GM19463 (cell line): ENCODE measurements at regions not wholly inside any gene's neighbourhood (a gene's known extent, or its start where the extent isn't known, plus 50 kb on each side); places are given as distances from the start of the nearest gene placed in this dataset.

Experiments used
- ATAC-seq: cut with Tn5 transposase; IDR thresholded peaks from one replicate; pipeline ENCODE4 v1.9.1; 2021; ENCODE audit warnings: mild to moderate bottlenecking, moderate library complexity; ENCODE audit not compliant: unreplicated experiment

- peak; percentile 83 for ATAC-seq
Observed at GRCh38 chr3:177300039-177300833, 103.0 kb upstream of the TBL1XR1 start.

- ATAC-seq: peak; percentile 36
Observed at GRCh38 chr3:177300842-177301241, 103.6 kb upstream of the TBL1XR1 start.

DNA sequence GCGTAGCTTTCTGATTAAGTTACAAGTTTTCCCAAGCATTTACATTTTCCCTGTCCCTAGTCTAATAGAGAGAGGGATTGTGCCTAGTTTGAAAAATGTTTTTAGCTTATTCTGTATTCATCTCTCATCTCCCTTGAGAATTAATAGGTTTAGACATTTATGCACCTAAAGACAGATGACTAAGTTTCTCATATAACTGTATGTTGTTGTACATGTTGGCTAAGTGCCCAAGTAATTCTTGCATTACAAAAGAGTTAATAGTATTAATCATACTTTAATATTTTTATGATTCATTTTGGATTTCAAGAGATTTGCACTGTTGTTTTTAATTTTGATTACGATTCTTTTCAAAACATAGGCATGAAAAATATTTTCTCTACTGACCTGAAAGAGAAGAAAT, 109.0 kb upstream of the TBL1XR1 start:
- ATAC-seq: no peak

GRCh38 chr3:177307391-177307790, 110.1 kb upstream of the TBL1XR1 start:
- no peak for ATAC-seq

- no peak for ATAC-seq
Observed at GRCh38 chr3:177307826-177308225, 110.5 kb upstream of the TBL1XR1 start.

DNA sequence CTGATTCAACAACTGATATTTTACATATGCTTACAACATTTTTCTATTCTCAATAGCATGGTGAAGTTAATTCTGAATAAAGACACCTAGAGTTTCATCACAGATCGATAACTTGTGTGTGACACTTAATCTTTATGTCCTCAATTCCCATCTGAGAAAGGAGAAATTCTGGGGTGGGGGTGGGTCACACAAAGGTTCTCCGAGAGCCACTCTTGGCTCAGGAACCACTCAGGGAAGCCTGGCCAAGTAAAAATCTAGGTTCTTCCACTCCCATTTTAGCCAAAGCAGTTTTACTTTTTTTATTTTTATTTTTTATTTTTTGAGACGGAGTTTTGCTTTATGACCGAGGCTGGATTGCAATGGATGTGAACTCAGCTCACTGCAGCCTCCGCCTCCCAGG, 111.0 kb upstream of the TBL1XR1 start:
- ATAC-seq: no peak

DNA sequence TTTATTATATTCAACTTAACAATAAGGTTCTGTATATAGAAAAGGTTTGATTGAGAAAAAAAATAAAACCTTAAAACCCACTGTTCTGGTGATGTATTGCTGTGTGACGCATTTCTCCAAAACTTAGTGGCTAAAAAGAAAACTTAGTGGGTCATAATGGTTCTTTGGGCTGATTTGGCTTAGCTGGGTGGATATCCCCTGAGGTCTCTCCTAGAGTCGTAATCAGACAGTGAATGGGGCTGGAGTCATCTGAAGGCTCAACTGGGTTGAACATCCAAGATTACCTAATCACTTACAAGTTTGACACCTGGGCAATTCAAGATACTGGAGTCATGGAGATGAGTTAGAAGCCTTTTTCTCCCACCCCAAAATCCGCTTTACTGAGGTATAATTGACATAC, 111.6 kb upstream of the TBL1XR1 start:
- no peak for ATAC-seq

DNA sequence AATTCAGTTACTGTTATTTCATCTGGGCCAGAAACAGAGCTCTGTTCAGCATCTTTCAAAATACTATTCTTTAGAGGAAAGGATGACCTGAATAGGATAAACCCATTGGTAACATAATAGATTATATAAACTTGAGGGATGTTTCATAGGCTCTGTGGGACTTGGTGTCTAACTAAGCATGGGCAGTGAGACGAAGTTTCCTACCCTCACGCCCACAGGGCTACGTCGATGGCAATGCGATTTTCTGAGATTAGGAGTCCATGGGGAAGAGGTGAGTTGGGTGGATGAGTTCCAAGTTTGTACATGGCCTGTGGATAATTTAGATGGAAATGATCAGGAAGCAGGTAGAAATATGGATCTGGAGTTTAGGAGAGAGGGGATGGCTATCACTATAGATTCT, 115.2 kb upstream of the TBL1XR1 start:
- ATAC-seq: no peak

- peak; percentile 66 for ATAC-seq
Observed at GRCh38 chr3:177314897-177315296, 117.6 kb upstream of the TBL1XR1 start.

GRCh38 chr3:177317247-177317646, 120.0 kb upstream of the TBL1XR1 start:
- no peak for ATAC-seq

DNA sequence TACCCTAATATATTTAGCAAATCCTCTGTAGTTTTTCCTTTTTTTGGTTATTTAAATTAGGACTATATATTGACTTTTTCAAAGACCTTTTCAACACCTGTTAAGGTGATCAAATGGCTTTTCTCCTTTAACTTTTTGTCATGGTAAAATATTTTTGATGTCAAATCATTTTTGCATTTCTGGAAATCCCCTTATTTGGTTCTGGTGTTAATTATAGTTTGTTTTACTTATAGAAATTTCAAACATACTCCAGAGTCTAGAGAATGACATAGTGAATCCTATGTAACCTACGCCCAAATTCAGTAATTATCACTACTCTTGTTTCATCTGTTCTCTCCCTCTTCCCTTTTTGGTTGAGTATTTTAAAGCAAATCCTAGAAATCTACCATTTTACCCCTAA, 121.3 kb upstream of the TBL1XR1 start:
- no peak for ATAC-seq

DNA sequence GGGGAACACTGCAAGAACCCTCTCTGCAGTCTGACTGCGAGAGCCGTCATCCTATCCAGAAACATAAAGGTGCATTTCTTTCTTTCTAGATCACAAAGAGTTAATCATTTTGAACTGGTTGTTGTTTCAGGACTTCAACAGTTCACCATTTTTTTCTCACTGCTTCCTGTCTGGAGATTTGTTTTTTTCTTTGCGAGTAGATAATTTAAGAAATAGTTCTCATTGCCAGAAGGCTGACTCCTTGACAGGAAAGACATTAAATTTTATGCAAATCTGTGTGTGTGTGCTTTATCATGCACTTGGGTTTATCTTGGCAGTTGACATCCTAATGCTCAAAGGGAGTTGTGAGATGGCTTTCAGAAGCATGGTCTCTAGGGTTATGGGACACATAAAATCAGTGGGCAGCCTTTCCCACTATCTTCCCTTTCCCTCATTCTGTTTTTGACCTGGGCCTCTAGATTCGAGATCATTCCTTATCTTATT, 123.5 kb upstream of the TBL1XR1 start:
- ATAC-seq: peak; percentile 45

DNA sequence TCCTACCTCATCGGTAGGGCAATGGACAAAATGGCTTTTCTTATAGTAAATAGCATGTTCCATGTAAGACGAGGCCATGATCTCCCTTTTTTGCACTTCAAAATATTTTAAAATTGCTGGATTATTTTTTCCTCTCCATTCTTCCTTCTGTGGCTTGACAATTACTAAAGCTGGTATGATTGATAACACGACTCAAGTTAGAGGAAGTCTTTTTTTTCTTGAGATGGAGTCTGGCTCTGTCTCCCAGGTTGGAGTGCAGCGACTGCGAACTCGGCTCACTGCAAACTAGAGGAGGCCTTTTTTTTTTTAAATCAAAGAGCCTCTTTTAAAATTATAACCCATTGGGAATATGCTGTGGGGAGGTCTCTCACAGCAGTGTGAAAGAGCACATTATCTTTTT, 124.5 kb upstream of the TBL1XR1 start:
- no peak for ATAC-seq

DNA sequence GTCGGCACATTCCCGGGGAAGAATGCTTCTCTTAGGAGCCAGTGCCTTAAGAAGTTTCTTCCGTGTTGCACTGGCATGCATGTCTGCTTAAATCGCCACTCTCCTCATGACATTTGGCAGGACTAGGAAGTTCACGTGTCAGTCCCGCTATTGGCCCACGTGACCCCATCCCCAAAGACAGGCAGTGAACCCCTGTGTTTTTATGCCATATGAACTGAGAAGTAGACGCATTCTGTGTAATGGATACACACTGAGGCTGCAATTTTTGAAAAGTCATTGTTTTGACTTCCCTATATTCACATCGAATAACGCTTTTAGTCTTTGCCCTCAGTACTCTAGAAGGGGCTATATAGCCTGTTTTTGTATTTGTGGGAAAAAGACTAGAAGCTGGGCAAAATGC, 125.6 kb upstream of the TBL1XR1 start:
- no peak for ATAC-seq

DNA sequence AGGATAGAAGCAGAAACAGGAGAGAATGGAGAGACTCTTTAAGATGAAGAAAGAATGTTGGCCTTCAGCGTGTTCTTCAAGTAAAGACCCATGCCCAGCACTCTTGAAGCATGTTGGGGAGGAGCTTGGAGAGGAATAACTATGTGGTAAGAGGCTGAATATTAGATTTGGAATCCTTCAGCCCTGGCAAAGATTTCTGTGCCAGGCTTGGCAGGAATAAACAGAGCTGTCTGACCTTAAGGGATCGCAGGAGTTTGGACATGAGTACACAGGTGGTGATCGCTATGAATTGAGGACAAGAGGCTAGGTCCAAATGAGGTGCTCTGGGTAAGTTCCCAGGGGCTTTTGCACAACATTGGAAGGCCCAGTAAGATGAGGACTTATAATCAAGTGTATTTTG, 132.6 kb upstream of the TBL1XR1 start:
- no peak for ATAC-seq

DNA sequence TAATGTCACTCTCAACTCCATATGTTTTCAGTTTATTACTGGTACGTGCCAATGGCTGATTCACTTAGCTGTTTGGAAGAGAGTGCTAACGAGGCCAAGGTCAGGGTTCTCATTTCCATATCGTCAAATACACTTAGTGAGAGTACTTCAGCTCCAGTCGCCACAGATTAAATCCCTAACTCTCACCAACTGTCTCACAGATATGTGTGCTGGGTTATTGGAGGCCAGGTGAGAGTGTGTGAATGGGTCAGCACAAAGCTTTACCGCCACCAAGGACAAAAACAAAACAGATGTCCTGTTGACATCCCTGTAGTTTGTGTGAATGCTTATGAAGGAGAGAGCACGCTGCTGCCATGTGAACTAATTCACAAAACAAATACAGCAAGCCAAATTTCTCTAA, 133.5 kb upstream of the TBL1XR1 start:
- no peak for ATAC-seq

DNA sequence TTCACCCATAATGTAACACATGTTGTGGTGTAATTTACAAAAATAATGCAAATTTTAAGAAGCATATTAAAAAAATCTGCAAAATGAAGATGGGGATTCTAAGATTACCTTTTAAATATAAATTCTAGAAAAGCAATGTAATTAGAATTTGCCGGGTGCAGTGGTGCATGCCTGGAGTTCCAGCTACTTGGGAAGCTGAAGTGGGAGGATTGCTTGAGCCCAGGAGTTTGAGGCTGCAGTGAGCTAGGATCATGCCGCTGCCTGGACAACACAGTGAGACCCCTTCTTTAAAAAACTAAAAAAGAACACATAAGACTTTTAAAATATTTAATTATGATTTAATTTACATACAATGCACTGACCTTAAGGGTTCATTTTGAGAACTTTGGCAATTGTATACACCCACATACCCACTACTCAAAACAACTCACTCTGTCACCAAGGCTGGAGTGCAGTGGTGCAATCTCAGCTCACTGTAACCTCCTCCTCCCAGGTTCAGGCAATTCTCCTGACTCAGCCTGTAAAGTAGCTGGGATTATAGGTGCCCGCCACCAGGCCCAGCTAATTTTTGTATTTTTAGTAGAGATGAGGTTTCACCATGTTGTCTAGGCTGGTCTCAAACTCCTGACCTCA, 134.0 kb upstream of the TBL1XR1 start:
- ATAC-seq: no peak

DNA sequence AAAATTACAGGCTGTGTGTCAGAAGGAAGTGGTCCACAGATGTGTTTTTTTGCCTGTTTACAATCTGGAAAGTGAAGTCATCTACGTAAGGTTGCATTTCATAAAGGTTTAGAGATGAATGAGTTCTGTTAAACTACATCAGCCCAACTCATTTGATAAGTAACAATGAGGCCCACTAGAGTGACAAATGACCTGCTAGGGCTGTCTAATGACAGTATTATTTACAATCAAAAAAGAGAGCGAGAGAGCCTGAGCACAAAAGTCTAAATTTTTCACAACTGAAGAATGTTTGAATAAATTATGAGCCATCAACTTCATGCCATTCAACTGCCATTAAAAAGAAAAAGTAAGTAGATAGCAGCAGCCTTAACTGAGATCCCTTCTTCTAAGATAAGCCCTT, 135.7 kb upstream of the TBL1XR1 start:
- no peak for ATAC-seq

GRCh38 chr3:177333533-177334520, 136.5 kb upstream of the TBL1XR1 start:
- ATAC-seq: no peak

DNA sequence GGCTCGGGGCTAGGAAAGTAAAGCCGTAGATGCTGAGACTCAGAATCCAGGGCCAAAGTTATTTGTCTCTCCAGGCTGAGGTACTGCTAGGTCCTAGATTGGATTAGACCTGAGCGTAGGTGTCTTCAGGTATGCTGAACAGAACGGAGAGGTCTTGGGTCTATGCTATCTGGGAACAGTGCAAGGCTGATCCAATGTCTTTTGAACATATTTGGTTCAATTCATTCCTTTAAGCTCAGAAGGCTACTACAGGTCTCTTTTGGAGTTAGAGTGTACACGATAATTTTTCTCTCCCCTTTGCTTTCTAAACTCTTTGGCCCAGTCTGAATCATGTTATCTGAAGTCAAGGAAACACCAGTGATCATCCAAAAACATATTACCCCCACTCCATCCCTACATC, 137.5 kb upstream of the TBL1XR1 start:
- ATAC-seq: no peak

GRCh38 chr3:177335728-177336127, 138.4 kb upstream of the TBL1XR1 start:
- no peak for ATAC-seq
